HCT116 (cell line): ENCODE measurements at regions not wholly inside any gene's neighbourhood (a gene's known extent, or its start where the extent isn't known, plus 50 kb on each side); places are given as distances from the start of the nearest gene placed in this dataset.

Source experiments
- ATAC-seq: fragments of 200-7000 bp; cut with Tn5 transposase; 2 replicates; pipeline ENCODE4 v1.9.1; 2020; ENCODE audit warnings: mild to moderate bottlenecking, moderate library complexity
- BruUV-seq: library from RNA; stranded (reverse); fragments of 400-500 nt; replicated peaks from 2 replicates; lab custom pipeline; 2021; lab: Mats Ljungman, UMichigan
- CTCF ChIA-PET: fragments of 300-600 bp; sonication (Branson Sonifier 250); formaldehyde crosslinking; loops from one replicate; lab custom pipeline; 2021; ENCODE audit warnings: antibody characterized with exemption; lab: Charles Lee
- POLR2A ChIA-PET: fragments of 300-600, 350-600 bp; sonication (Branson Sonifier 250); formaldehyde crosslinking; loops from one replicate; lab custom pipeline; 2021; ENCODE audit warnings: antibody characterized with exemption; lab: Charles Lee
- RAD21 ChIA-PET, 2 experiments: fragments of 300-600 bp; sonication (Branson Sonifier 250); formaldehyde crosslinking; loops; one replicate each; lab custom pipeline; 2023; ENCODE audit warnings: low total read pairs in 2 of 2; ENCODE audit not compliant: uncharacterized antibody in 2 of 2, unreplicated experiment in 2 of 2, low non-redundant PET in 1 of 2; lab: Charles Lee
- DNase-seq: peaks from one replicate; pipeline ENCODE4 v3.0.0-alpha.2; 2010; ENCODE audit warnings: low read depth, low spot score
- H2AFZ ChIP-seq: fragments of 200-600 bp; shearing (Covaris generic), sonication (generic); 2 replicates; pipeline ENCODE4 v1.6.1; 2017; ENCODE audit warnings: low read depth, mixed run types, mixed read lengths, antibody characterized with exemption, low read length; ENCODE audit not compliant: poor library complexity, severe bottlenecking
- H3K27ac ChIP-seq: 2 replicates; pipeline ENCODE4 v1.5.1; 2012; ENCODE audit warnings: low read depth, low read length
- H3K27me3 ChIP-seq: fragments of 200-600 bp; sonication (generic); 2 replicates; pipeline ENCODE4 v1.6.1; 2016; ENCODE audit warnings: mixed run types, low read length, mixed read lengths; ENCODE audit not compliant: insufficient read depth
- H3K36me3 ChIP-seq, 2 experiments: fragments of 200-500 bp in 1 of 2; fragments of 200-600 bp in 1 of 2; sonication (Bioruptor generic) in 1 of 2; sonication (generic) in 1 of 2; 2 replicates each; pipeline versions ENCODE4 v1.5.1 to v1.6.1; 2014 to 2016; ENCODE audit warnings: low read length in 2 of 2, inconsistent platforms in 1 of 2, mixed read lengths in 1 of 2, mixed run types in 1 of 2; ENCODE audit not compliant: insufficient read depth in 2 of 2, control insufficient read depth in 1 of 2
- H3K4me1 ChIP-seq, 2 experiments: fragments of 200-600 bp in 1 of 2; sonication (generic) in 1 of 2; 2 replicates each; pipeline versions ENCODE4 v1.5.1 to v1.6.1; 2012 to 2017; ENCODE audit warnings: low read length in 2 of 2, inconsistent platforms in 1 of 2, mild to moderate bottlenecking in 1 of 2, mixed read lengths in 1 of 2, mixed run types in 1 of 2, moderate library complexity in 1 of 2; ENCODE audit not compliant: insufficient read depth in 2 of 2, control insufficient read depth in 1 of 2
- H3K4me2 ChIP-seq: fragments of 200-600 bp; sonication (generic); 2 replicates; pipeline ENCODE4 v1.6.1; 2017; ENCODE audit warnings: mixed run types, low read length, mixed read lengths
- H3K4me3 ChIP-seq, 2 experiments: fragments of 200-600 bp in 1 of 2; sonication (generic) in 1 of 2; replicated peaks in 1 of 2; 2 replicates each; pipeline ENCODE4 v1.5.1; 2011 to 2016; ENCODE audit warnings: low read length in 2 of 2, control low read depth in 1 of 2, low read depth in 1 of 2, mild to moderate bottlenecking in 1 of 2, mixed read lengths in 1 of 2, mixed run types in 1 of 2
- H3K79me2 ChIP-seq: fragments of 200-600 bp; sonication (generic); 2 replicates; pipeline ENCODE4 v1.6.1; 2017; ENCODE audit warnings: mild to moderate bottlenecking, mixed run types, low read length, moderate library complexity, mixed read lengths; ENCODE audit not compliant: insufficient read depth
- H3K9ac ChIP-seq: fragments of 200-600 bp; sonication (generic); 2 replicates; pipeline ENCODE4 v1.6.1; 2016; ENCODE audit warnings: low read length, mixed read lengths
- H3K9me2 ChIP-seq: fragments of 200-600 bp; sonication (generic), shearing (Covaris generic); 2 replicates; pipeline ENCODE4 v1.6.1; 2017; ENCODE audit warnings: mixed run types, mild to moderate bottlenecking, moderate library complexity; ENCODE audit not compliant: insufficient read depth
- H3K9me3 ChIP-seq, 2 experiments: fragments of 200-500 bp in 1 of 2; fragments of 200-600 bp in 1 of 2; sonication (Bioruptor generic) in 1 of 2; sonication (generic) in 1 of 2; 2 replicates each; pipeline ENCODE4 v1.6.1; 2014 to 2017; ENCODE audit warnings: low read length in 2 of 2, mixed read lengths in 2 of 2, inconsistent platforms in 1 of 2, low read depth in 1 of 2, mild to moderate bottlenecking in 1 of 2, mixed run types in 1 of 2, moderate library complexity in 1 of 2; ENCODE audit not compliant: control insufficient read depth in 1 of 2, insufficient read depth in 1 of 2
- H4K20me1 ChIP-seq: fragments of 200-600 bp; sonication (generic), shearing (Covaris generic); 2 replicates; pipeline ENCODE4 v1.6.1; 2017; ENCODE audit warnings: mixed run types, mild to moderate bottlenecking, moderate library complexity; ENCODE audit not compliant: insufficient read depth
- CTCF ChIP-seq, 3 experiments: fragments of 200-600 bp in 1 of 3; sonication (generic) in 1 of 3; IDR thresholded peaks in 2 of 3; conservative IDR thresholded peaks in 1 of 3; 2 replicates each; pipeline ENCODE4 v1.5.1; 2012 to 2017; ENCODE audit warnings: low read depth in 2 of 3, low read length in 2 of 3, antibody characterized with exemption in 1 of 3, borderline replicate concordance in 1 of 3, control low read depth in 1 of 3, mild to moderate bottlenecking in 1 of 3, mixed read lengths in 1 of 3, mixed run types in 1 of 3, moderate library complexity in 1 of 3; ENCODE audit not compliant: insufficient read depth in 1 of 3
- EGR1 ChIP-seq: IDR thresholded peaks from 2 replicates; pipeline ENCODE4 v1.6.1; 2012; ENCODE audit warnings: low read depth
- FOSL1 ChIP-seq: IDR thresholded peaks from 2 replicates; pipeline ENCODE4 v1.6.1; 2012; ENCODE audit warnings: low read depth
- POLR2A ChIP-seq: IDR thresholded peaks from 2 replicates; pipeline ENCODE4 v1.7.0; 2011; ENCODE audit warnings: borderline replicate concordance; ENCODE audit not compliant: insufficient read depth, insufficient read length; ENCODE audit errors: extremely low read depth
- RAD21 ChIP-seq: IDR thresholded peaks from 2 replicates; pipeline ENCODE4 v1.6.1; 2012; ENCODE audit warnings: low read depth, mild to moderate bottlenecking
- REST ChIP-seq: IDR thresholded peaks from 2 replicates; pipeline ENCODE4 v1.6.1; 2012; ENCODE audit warnings: low read depth
- SIN3A ChIP-seq: IDR thresholded peaks from 2 replicates; pipeline ENCODE4 v1.6.1; 2012; ENCODE audit warnings: low read depth
- SRF ChIP-seq: IDR thresholded peaks from 2 replicates; pipeline ENCODE4 v1.6.1; 2012; ENCODE audit warnings: low read depth
- TCF7L2 ChIP-seq: IDR thresholded peaks from 2 replicates; pipeline ENCODE4 v1.7.0; 2011; ENCODE audit warnings: borderline replicate concordance, inconsistent platforms; ENCODE audit not compliant: insufficient read depth, insufficient read length; ENCODE audit errors: extremely low read depth
- YY1 ChIP-seq: IDR thresholded peaks from 2 replicates; pipeline ENCODE4 v1.6.1; 2011; ENCODE audit warnings: low read length, low read depth, moderate library complexity, mild to moderate bottlenecking; ENCODE audit not compliant: insufficient replicate concordance; ENCODE audit errors: extremely low read depth
- ZFX ChIP-seq: fragments of 450-650 bp; IDR thresholded peaks from 2 replicates; pipeline ENCODE4 v1.6.1; 2017
- intact Hi-C: fragments of 100-400 bp; cut with micrococcal nuclease; formaldehyde crosslinking; loops from 2 replicates; pipeline ENCODE4 v1.10.0; 2022

GRCh38 chr9:97787551-97787950 lies 65.5 kb upstream of the FOXE1 start (continued):
- TF ChIP-seq REST: no peak
- no peak for TF ChIP-seq SRF
- no peak for TF ChIP-seq TCF7L2
- TF ChIP-seq CTCF (IDR thresholded peaks at IDR 0.05 in 2 of 3, conservative IDR thresholded peaks at IDR 0.05 in 1 of 3; ENCODE audit: borderline replicate concordance in 1 of 3, insufficient read depth in 1 of 3, low read depth in 2 of 3, low read length in 2 of 3): no peak

- Histone ChIP-seq H3K4me2 (no peak overlapping the region), H3K36me3 (no peaks in the 10 kb centered on the region), H3K9me3 (no peaks in the 10 kb centered on the region), H3K27ac (no peak overlapping the region), H3K27me3 (no peaks in the 10 kb centered on the region; the same call in 1 of the 2 replicates), H2AFZ (no peak overlapping the region), H3K4me1 (peaks cover 0 to 17% of the 10 kb centered on the region in 2 experiments; a peak in 2 of 4 replicates), H3K9me2 (no peaks in the 10 kb centered on the region), H4K20me1 (no peaks in the 10 kb centered on the region), H3K79me2 (no peaks in the 10 kb centered on the region), H3K9ac (no peak overlapping the region), H3K4me3 (no peak overlapping the region)
- ChIA-PET POLR2A (no interaction called here), CTCF (no interaction called here), RAD21 (no interaction called here)
- ATAC-seq (no peak), DNase-seq (no peak)
- intact Hi-C loops: no loop called here
- no TSS peak for BruUV-seq
- TF ChIP-seq ZFX (no peak), POLR2A (no peak), SRF (no peak), TCF7L2 (no peak), EGR1 (no peak), YY1 (no peak), SIN3A (no peak), REST (no peak), FOSL1 (no peak), RAD21 (no peak)
Observed at GRCh38 chr9:97788763-97789663, 64.0 kb upstream of the FOXE1 start.
